A549 (cell line): ENCODE measurements at regions not wholly inside any gene's neighbourhood (a gene's known extent, or its start where the extent isn't known, plus 50 kb on each side); places are given as distances from the start of the nearest gene placed in this dataset.

Experiments
- BHLHE40 ChIP-seq: IDR thresholded peaks from 2 replicates; pipeline ENCODE4 v1.6.1; 2012; ENCODE audit warnings: low read depth, low read length, inconsistent platforms
- E2F6 ChIP-seq: IDR thresholded peaks from 2 replicates; pipeline ENCODE4 v1.6.1; 2012; ENCODE audit warnings: low read depth, borderline replicate concordance
- JUNB ChIP-seq: fragments of >200 bp; sonication (Bioruptor Twin); formaldehyde crosslinking; IDR thresholded peaks from 2 replicates; pipeline ENCODE4 v1.6.1; 2016
- MAFK ChIP-seq: fragments of 450-650 bp; IDR thresholded peaks from 2 replicates; pipeline ENCODE4 v1.6.1; 2014; ENCODE audit not compliant: partially characterized antibody
- MYC ChIP-seq: IDR thresholded peaks from 2 replicates; pipeline ENCODE4 v1.6.1; 2012; ENCODE audit warnings: mild to moderate bottlenecking, inconsistent platforms, low read length, improper control_type of control experiment, borderline replicate concordance
- NPAS2 ChIP-seq: fragments of 250-450 bp; sonication (Bioruptor Pico); IDR thresholded peaks from 2 replicates; pipeline ENCODE4 v1.8.0; 2022; ENCODE audit warnings: mild to moderate bottlenecking, moderate library complexity, borderline replicate concordance
- NR3C1 ChIP-seq: fragments of >200 bp; sonication (Bioruptor Twin); formaldehyde crosslinking; IDR thresholded peaks from 3 replicates; pipeline ENCODE4 v1.6.1; 2017
- POLR2A ChIP-seq: IDR thresholded peaks from 2 replicates; pipeline ENCODE4 v1.6.1; 2012; ENCODE audit warnings: mild to moderate bottlenecking, low read length
- RAD21 ChIP-seq, 2 experiments: fragments of >200 bp in 1 of 2; sonication (Bioruptor Twin) in 1 of 2; formaldehyde crosslinking in 1 of 2; IDR thresholded peaks in 1 of 2; conservative IDR thresholded peaks in 1 of 2; 2 replicates in 1 of 2; 3 replicates in 1 of 2; pipeline ENCODE4 v1.6.1; 2012 to 2018; ENCODE audit warnings: inconsistent platforms in 1 of 2
- RFX5 ChIP-seq: fragments of 450-650 bp; IDR thresholded peaks from 2 replicates; pipeline ENCODE4 v1.7.1; 2014; ENCODE audit warnings: antibody characterized with exemption, mild to moderate bottlenecking, moderate library complexity
- RNF2 ChIP-seq: fragments of 200-600 bp; sonication (generic); IDR thresholded peaks from 2 replicates; pipeline ENCODE4 v1.6.1; 2016; ENCODE audit warnings: low read depth, mild to moderate bottlenecking, antibody characterized with exemption, moderate library complexity, borderline replicate concordance
- TF ChIP-seq, protein P1 (sequence below): fragments of >200 bp; sonication (Bioruptor Twin); formaldehyde crosslinking; IDR thresholded peaks from 3 replicates; pipeline ENCODE4 v1.5.1; 2016

GRCh38 chr6:48597951-48598350 is 487.0 kb upstream of the PTCHD4 start:
- TF ChIP-seq E2F6 (no peak), POLR2A (no peak), JUNB (no peak), MYC (no peak), MAFK (no peak), NR3C1 (no peak), RFX5 (no peak), BHLHE40 (no peak), NPAS2 (CRISPR knock-in tag) (no peak), RAD21 (conservative IDR thresholded peaks at IDR 0.05 in 1 of 2, IDR thresholded peaks at IDR 0.05 in 1 of 2) (no peak), RNF2 (no peak)
- TF ChIP-seq, protein P1, sequence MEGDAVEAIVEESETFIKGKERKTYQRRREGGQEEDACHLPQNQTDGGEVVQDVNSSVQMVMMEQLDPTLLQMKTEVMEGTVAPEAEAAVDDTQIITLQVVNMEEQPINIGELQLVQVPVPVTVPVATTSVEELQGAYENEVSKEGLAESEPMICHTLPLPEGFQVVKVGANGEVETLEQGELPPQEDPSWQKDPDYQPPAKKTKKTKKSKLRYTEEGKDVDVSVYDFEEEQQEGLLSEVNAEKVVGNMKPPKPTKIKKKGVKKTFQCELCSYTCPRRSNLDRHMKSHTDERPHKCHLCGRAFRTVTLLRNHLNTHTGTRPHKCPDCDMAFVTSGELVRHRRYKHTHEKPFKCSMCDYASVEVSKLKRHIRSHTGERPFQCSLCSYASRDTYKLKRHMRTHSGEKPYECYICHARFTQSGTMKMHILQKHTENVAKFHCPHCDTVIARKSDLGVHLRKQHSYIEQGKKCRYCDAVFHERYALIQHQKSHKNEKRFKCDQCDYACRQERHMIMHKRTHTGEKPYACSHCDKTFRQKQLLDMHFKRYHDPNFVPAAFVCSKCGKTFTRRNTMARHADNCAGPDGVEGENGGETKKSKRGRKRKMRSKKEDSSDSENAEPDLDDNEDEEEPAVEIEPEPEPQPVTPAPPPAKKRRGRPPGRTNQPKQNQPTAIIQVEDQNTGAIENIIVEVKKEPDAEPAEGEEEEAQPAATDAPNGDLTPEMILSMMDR = no peak
